HS-27A (cell line): ENCODE measurements at regions not wholly inside any gene's neighbourhood (a gene's known extent, or its start where the extent isn't known, plus 50 kb on each side); places are given as distances from the start of the nearest gene placed in this dataset.
"Not testable (repeated sequence)": the region's sequence is repeated elsewhere in the genome, so short reads cannot be mapped to it uniquely, and the experiment has no call there.

Experiments
- DNase-seq: peaks from one replicate; pipeline ENCODE4 v3.0.0-alpha.2; 2012; ENCODE audit warnings: low read depth, missing footprints

- DNase-seq: no peak
Measured at GRCh38 chr5:8805653-8806052, 740.2 kb downstream of the SEMA5A start.

- no peak for DNase-seq
Measured at GRCh38 chr5:8807636-8808035, 738.2 kb downstream of the SEMA5A start.

GRCh38 chr5:8811581-8811980, 734.3 kb downstream of the SEMA5A start:
- no peak for DNase-seq

- no peak for DNase-seq
Measured at GRCh38 chr5:8813180-8813579, 732.7 kb downstream of the SEMA5A start.

GRCh38 chr5:8814105-8814504, 731.8 kb downstream of the SEMA5A start:
- DNase-seq: no peak

- no peak for DNase-seq
Measured at GRCh38 chr5:8824371-8824770, 721.5 kb downstream of the SEMA5A start.

- no peak for DNase-seq
Measured at GRCh38 chr5:8825139-8825757, 720.6 kb downstream of the SEMA5A start.

GRCh38 chr5:8826508-8826907, 719.4 kb downstream of the SEMA5A start:
- DNase-seq: no peak

- no peak for DNase-seq
Measured at GRCh38 chr5:8827696-8828095, 718.2 kb downstream of the SEMA5A start.

GRCh38 chr5:8828596-8829322, 717.1 kb downstream of the SEMA5A start:
- DNase-seq: no peak

- DNase-seq: peak; percentile 96
Measured at GRCh38 chr5:8829323-8830029, 716.4 kb downstream of the SEMA5A start.

- no peak for DNase-seq
Measured at GRCh38 chr5:8831251-8831650, 714.6 kb downstream of the SEMA5A start.

GRCh38 chr5:8831854-8832253, 714.0 kb downstream of the SEMA5A start:
- no peak for DNase-seq

GRCh38 chr5:8839361-8840055, 706.4 kb downstream of the SEMA5A start:
- DNase-seq: no peak

GRCh38 chr5:8840237-8840636, 705.6 kb downstream of the SEMA5A start:
- no peak for DNase-seq

GRCh38 chr5:8840746-8841145, 705.1 kb downstream of the SEMA5A start:
- DNase-seq: not testable (repeated sequence)

GRCh38 chr5:8842971-8843551, 702.8 kb downstream of the SEMA5A start:
- DNase-seq: no peak

- no peak for DNase-seq
Measured at GRCh38 chr5:8843771-8844170, 702.1 kb downstream of the SEMA5A start.

- DNase-seq: no peak
Measured at GRCh38 chr5:8844206-8844605, 701.7 kb downstream of the SEMA5A start.

- no peak for DNase-seq
Measured at GRCh38 chr5:8844847-8845246, 701.0 kb downstream of the SEMA5A start.

- DNase-seq: no peak
Measured at GRCh38 chr5:8845296-8845695, 700.6 kb downstream of the SEMA5A start.

- no peak for DNase-seq
Measured at GRCh38 chr5:8848366-8848765, 697.5 kb downstream of the SEMA5A start.
